Tibial nerve (tissue), 4 donors: ENCODE measurements at regions not wholly inside any gene's neighbourhood (a gene's known extent, or its start where the extent isn't known, plus 50 kb on each side); places are given as distances from the start of the nearest gene placed in this dataset.

ENCODE experiments used
- EP300 ChIP-seq, 2 donors: sonication (generic); formaldehyde crosslinking; IDR thresholded peaks; one replicate each; pipeline ENCODE4 v1.6.1; 2017; ENCODE audit warnings: antibody characterized with exemption in 2 of 2, mild to moderate bottlenecking in 1 of 2
- POLR2A ChIP-seq, 2 donors: fragments of 450-650 bp; IDR thresholded peaks; one replicate each; pipeline ENCODE4 v1.6.1; 2017; ENCODE audit warnings: antibody characterized with exemption in 2 of 2, mild to moderate bottlenecking in 2 of 2, moderate library complexity in 2 of 2
- TF ChIP-seq, protein P1 (sequence below), 5 experiments: fragments of 200-600 bp in 3 of 5; fragments of 450-650 bp in 2 of 5; sonication (generic) in 3 of 5; IDR thresholded peaks; one replicate each; pipeline ENCODE4 v1.5.1; 2016 to 2019; ENCODE audit warnings: antibody characterized with exemption in 5 of 5, mild to moderate bottlenecking in 3 of 5, moderate library complexity in 2 of 5

DNA sequence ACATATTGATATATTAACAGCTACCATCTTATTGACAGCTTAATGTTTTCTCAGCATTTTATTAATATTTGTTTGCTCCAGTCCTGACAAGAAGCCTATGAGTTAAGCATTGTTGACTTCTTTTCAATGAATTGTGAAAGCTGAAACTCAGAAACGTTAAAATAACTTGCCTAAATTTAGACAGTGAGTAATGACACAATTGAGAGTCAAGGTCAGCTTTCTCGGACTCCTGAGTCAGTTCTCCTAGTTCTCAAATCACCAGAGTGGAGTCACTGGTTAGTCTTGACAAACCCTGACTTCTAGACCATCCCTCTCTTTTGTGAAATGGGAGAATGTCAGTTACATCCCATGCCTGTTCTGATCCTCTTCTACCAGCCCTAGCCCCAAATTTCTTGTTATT is 222.7 kb upstream of the ACO1 start:
- TF ChIP-seq, protein P1, sequence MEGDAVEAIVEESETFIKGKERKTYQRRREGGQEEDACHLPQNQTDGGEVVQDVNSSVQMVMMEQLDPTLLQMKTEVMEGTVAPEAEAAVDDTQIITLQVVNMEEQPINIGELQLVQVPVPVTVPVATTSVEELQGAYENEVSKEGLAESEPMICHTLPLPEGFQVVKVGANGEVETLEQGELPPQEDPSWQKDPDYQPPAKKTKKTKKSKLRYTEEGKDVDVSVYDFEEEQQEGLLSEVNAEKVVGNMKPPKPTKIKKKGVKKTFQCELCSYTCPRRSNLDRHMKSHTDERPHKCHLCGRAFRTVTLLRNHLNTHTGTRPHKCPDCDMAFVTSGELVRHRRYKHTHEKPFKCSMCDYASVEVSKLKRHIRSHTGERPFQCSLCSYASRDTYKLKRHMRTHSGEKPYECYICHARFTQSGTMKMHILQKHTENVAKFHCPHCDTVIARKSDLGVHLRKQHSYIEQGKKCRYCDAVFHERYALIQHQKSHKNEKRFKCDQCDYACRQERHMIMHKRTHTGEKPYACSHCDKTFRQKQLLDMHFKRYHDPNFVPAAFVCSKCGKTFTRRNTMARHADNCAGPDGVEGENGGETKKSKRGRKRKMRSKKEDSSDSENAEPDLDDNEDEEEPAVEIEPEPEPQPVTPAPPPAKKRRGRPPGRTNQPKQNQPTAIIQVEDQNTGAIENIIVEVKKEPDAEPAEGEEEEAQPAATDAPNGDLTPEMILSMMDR (IDR thresholded peaks at IDR 0.05), result no peak
- no peak for TF ChIP-seq POLR2A (IDR thresholded peaks at IDR 0.05)
- TF ChIP-seq EP300 (IDR thresholded peaks at IDR 0.05), result no peak
